ENCODE measurements at regions not wholly inside any gene's neighbourhood (a gene's known extent, or its start where the extent isn't known, plus 50 kb on each side); places are given as distances from the start of the nearest gene placed in this dataset.

- TF ChIP-seq TCF4 (CRISPR knock-in tag; IDR thresholded peaks at IDR 0.05; ENCODE audit: borderline replicate concordance) (no peak), ZFP3 (CRISPR knock-in tag; IDR thresholded peaks at IDR 0.05) (no peak), PATZ1 (CRISPR knock-in tag; IDR thresholded peaks at IDR 0.05; ENCODE audit: borderline replicate concordance) (no peak), TOX (CRISPR knock-in tag; IDR thresholded peaks at IDR 0.05; ENCODE audit: borderline replicate concordance) (no peak), SNAI2 (CRISPR knock-in tag; IDR thresholded peaks at IDR 0.05) (no peak), ISL1 (CRISPR knock-in tag; IDR thresholded peaks at IDR 0.05) (no peak)
- TF ChIP-seq, protein P1, sequence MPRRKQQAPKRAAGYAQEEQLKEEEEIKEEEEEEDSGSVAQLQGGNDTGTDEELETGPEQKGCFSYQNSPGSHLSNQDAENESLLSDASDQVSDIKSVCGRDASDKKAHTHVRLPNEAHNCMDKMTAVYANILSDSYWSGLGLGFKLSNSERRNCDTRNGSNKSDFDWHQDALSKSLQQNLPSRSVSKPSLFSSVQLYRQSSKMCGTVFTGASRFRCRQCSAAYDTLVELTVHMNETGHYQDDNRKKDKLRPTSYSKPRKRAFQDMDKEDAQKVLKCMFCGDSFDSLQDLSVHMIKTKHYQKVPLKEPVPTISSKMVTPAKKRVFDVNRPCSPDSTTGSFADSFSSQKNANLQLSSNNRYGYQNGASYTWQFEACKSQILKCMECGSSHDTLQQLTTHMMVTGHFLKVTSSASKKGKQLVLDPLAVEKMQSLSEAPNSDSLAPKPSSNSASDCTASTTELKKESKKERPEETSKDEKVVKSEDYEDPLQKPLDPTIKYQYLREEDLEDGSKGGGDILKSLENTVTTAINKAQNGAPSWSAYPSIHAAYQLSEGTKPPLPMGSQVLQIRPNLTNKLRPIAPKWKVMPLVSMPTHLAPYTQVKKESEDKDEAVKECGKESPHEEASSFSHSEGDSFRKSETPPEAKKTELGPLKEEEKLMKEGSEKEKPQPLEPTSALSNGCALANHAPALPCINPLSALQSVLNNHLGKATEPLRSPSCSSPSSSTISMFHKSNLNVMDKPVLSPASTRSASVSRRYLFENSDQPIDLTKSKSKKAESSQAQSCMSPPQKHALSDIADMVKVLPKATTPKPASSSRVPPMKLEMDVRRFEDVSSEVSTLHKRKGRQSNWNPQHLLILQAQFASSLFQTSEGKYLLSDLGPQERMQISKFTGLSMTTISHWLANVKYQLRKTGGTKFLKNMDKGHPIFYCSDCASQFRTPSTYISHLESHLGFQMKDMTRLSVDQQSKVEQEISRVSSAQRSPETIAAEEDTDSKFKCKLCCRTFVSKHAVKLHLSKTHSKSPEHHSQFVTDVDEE (CRISPR knock-in tag; IDR thresholded peaks at IDR 0.05): no peak
Measured at GRCh38 chr18:73639788-73640187, 507.8 kb downstream of the FBXO15 start.
